Renal cortex interstitium (tissue), 11 donors: ENCODE measurements at regions not wholly inside any gene's neighbourhood (a gene's known extent, or its start where the extent isn't known, plus 50 kb on each side); places are given as distances from the start of the nearest gene placed in this dataset.
A peak's percentile ranks its signal among the peaks of the same experiment; 100 is the strongest.
"Not testable (repeated sequence)": the region's sequence is repeated elsewhere in the genome, so short reads cannot be mapped to it uniquely, and the experiment has no call there.

Experiments
- DNase-seq, 11 donors: peaks; one replicate each; pipeline ENCODE4 v3.0.0-alpha.2; 2013; ENCODE audit warnings: low read depth in 9 of 11, low spot score in 4 of 11; ENCODE audit errors: extremely low read depth in 1 of 11

DNA sequence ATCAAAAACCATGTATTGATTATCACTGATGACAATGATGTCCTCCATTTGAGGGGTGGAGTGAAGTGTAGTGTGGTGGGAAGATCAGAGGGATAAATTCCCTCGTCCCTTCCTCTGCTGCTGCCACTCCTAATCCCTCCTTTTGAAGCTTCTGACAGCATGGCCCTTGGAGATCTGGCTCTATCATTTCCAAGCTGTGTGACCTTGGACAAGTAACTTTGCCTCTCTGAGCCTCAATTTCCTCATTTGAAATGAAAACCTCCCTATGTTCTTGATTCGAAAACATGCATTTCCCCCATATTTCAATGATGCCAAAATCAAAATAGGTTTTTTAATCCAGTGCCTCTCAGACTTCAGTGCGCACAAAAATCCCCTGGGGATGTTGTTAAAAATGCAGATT lies 231.6 kb downstream of the RBM19 start:
- no peak for DNase-seq

DNA sequence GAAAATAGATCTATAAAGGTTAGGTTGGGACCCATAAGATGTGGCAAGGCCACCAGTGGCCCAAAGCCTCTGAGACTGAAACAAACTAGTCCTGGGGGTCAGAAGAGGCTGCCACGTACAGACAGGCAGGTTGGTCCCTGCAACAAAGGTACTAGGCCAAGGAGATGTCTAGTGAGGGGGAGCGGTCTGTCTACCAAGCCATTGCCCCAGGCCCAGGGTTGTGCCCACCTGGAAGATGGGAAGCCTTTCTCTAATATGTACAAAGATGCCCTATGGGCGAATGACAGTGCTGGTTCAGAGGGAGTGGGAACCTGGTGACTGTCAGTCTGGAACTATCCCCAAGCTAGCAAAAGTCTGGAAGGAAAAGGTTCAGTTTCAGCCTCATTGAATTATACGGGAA lies 233.2 kb downstream of the RBM19 start:
- DNase-seq = no peak

DNA sequence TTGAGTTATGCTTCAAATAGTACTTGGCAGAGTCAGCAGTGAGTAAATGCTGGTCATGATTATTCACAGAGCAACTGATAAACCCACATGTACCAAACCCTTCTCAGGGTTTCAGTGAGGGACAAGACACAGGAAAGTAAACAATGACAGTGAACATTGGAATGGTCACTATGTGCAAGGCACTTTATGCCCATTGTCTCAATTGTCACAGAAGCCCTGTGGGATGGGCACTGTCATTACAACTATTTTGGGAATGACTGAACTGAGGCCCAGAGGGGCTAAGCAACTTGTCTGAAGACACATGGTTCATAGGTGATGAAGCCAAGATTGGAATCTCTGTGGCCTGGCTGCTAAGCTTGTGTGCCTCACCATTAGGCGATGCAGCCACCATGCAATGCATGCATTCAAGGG lies 238.5 kb downstream of the RBM19 start:
- DNase-seq = no peak

DNA sequence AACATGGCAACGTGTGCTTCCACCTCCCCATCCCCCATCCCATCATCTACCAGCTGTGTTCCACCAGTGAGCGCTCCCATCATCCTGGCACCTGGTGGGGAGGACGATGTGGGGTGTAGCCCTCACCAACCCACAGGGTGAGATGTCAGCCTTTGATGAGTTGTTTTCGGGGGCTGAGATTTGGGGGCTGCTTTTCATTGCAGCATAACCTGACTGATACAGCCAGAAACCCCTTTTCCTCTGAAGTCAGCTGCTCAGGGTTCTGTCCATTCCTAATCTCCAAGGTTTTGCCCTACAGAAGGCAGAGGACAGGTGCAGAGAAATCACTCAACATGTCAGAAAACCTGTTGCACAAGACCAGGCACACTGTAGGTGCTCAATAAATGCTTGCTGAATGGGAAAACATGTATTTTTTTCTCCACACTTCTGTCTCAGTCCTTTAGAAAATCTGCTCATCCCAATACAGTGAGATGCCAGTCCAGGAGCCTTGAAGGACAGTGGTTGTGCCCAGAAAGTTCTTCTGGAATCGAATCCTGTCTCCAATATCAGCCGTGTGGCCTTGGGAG lies 239.8 kb downstream of the RBM19 start:
- DNase-seq = no peak

DNA sequence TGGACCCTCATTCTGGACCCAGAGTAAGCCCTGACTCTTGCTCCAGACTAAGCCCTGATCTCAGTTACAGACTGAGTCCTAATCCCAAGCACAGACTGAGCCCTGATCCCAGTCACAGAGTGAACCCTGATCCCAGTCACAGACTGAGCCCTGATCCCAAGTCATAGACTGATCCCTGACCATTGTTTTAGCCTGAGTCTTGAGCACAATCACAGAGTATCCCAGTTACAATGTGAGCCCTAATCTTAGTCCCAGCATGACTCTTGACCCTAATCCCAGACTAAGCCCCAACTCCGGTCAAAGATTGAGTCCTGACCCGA lies 240.6 kb downstream of the RBM19 start:
- DNase-seq = no peak

DNA sequence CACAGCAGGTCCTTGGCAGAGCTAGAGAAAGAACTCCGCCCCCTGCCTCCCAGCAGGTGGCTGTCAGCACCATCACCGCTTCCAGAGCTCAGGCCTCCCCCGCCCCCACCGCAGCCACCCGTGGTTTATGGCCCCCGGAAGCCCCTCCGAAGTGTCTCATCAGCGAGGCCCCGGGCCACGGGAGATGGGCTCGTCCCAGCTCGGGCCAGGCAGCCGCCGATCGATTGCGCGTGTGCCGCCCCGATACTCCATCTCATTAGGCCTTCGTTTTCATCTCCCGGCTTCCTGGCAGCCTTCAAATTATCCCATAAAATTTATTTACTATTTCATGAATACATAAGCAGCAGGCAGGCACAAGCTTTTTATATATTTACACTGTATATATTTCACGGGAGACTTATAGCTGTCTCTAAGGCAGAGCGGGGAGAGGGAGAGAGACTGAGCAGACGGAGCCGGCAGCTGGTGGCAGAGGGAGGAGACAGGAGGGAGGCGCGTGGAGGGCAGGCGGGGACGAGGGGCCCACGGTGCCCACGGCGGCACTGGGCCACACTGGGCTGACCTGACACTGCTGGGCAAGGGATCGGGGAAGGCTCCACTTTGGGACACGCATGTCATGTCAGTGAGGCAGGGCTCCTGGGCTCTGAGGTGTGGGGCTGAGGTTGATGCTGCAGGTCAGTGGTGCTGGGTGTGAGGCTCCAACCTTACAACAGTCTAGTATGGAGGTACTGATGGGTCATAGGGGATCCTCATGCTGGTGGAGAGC lies 241.2 kb downstream of the RBM19 start:
- no peak for DNase-seq

DNA sequence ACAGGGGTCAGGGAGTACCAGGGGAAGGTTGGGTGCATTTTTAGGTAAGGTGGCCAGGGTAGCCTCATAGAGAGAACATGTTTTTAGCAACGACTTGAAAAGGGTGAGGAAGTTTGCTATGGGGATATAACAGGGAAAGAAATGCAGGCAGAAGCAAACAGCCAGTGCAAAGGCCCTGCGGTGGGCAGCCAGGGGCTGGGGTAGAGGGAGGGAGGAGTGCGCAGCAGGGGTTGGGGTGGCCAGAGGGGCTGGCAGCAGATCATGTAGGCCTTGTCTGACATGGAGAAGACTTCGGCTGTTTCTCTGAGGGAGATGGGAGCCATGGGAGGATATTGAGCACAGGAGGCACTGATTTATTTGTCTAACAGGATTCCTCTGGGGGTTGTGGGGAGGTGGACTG lies 242.5 kb downstream of the RBM19 start:
- no peak for DNase-seq

DNA sequence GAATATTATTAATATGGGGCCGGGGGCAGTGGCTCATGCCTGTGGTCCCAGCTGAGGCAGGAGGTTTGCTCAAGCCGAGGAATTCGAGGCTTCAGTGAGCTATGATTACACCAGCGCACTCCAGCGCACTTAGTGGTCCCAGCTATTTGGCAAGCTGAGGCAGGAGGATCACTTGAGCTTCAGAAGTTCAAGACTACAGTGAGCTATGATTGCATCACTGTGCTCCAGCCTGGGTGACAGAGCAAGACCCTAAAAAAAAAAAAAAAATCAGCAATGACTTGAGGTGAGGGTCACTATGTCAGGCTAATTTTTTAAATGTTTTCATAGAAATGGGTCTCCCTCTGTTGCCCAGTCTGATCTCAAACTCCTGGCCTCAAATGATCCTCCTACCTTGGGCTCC lies 243.4 kb downstream of the RBM19 start:
- DNase-seq = no peak

DNA sequence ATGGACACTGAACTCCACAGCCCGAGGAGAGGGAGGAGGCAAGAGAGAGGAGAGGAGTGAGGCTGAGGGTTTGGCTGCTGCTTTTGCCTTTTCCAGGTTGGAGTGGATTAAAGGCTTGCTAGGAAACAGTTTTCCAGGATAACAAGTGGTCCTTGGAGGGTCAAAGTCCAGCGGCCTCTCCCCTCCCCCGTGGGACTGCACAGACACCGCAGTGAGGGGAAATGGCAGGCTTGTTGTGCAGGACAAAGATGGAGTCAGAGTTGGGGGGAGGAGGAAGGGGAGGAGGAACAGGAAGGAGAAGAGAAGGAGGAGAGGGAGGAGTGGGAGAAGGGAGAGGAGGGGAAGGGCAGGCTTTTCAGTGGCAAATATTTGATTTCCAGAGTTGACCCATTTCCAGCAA lies 245.5 kb downstream of the RBM19 start:
- DNase-seq = no peak

DNA sequence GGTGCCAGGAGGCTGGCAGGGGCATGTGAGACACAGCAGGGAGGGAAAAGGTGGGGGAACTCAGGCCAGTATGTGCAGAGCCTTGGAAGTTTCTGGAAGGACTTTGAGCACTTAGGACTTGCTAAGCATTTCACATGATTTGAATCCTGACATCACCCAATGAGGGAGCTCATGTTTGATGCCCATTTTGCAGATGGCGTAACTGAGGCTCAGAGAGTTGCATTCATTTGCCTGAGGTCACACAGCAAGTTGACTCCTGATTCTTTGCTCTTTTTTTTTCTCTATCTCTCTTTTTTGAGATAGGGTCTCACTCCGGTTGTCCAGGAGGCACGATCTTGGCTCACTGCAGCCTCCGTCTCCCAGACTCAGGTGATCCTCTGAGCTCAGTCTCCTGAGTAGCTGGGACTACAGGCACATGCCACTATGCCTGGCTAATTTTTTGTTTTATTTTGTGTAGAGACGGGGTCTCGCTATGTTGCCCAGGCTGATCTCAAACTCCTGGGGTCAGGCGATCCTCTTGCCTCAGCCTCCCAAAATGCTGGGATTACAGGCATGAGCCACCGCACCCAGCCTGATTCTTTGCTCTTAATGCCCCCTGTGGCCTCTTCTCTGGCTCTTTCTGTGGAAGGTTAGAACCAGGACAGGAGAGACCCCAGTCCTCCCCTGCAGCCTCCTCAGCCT lies 246.1 kb downstream of the RBM19 start:
- no peak for DNase-seq

DNA sequence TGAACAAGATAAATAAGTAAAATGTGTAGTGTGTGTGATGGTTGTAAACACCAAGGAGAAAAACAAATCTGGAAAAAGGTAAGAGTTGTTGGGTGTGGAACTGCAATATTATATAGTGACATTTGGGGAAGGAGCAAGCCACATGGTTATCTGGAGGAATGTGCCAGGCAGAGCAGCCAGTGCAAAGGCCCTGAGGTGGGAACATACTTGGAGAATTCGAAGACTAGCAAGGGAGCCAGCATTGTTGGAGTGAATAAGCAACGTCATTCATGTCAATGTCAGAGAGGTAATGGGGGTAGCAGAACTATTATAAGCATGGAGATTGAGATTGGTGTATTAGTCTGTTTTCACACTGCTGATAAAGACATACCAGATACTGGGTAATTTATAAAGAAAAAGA lies 241.5 kb upstream of the LHX5 start:
- no peak for DNase-seq

DNA sequence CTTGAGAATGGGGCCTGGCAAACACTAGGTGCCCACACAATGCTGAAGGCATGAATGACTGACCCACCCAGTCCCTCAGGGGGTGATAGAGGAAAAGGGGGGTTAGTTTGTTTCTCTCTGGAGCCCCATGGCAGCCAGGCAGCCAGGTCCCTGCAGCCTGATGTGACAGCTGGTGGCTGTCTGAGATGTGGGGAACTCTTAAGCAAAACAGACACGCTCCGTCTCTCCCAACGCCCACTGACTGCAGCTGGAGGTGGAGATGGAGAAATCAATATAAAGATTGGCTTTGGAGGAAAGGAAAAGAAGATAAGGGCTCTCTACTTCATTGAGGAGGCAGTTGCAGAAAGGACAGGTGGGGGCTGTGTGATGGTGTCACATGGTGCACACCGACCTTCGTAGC lies 240.8 kb upstream of the LHX5 start:
- no peak for DNase-seq

DNA sequence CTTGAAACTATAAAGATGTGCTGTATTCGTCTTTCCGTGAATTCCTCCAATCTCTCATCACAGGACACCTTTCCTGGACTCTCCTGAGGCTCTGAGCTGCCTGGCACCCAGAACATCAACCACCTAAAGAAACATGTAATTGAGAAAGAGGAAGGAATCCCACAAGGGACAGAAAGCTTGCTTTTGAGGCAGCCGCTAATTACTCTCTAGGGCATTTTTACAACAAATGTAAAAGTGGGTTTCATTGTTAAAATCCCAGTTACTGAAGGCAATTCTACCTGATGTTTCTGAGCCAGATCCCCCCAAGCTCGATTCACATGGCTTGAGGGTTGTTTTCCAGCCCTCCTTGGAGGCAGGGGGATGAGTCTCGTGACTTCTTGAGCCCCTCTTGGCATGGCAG lies 238.5 kb upstream of the LHX5 start:
- DNase-seq = no peak

DNA sequence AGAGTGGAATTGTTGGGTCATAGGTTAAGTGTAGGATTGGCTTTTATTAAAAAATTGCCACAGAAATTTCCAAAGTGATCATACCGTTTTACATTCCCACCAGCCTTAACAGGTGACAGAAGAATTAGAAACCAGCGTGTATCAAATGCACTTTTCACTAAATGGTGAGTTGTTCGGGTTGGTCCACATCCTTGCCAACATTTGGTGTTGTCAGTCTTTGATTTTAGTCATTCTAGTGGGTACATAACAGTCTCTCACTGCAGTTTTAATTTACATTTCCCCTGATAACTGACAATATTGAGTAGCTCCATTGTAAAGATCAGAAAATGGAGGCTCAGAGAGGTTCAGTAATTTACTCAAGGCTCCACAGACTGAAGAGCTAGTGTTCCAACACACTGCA lies 237.8 kb upstream of the LHX5 start:
- no peak for DNase-seq

DNA sequence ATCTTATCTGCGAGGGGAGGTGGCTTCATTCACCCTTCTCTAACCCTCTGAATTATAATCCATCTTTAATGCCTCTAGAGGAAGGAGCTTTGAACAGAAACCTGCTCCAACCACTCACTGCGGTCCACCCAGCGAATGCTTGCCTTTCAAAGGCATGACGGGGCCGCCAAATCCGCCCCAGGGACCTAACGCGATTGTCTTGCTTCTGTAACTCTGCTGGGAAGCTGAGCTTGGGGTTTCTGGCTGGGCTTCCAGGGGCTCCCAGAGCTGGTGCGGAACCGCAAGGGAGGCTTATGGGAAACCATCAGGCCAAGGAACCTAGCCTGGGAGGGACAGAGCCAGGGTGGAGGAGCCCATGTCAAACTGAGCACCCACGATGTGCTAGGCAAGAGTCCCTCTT lies 231.2 kb upstream of the LHX5 start:
- no peak for DNase-seq

DNA sequence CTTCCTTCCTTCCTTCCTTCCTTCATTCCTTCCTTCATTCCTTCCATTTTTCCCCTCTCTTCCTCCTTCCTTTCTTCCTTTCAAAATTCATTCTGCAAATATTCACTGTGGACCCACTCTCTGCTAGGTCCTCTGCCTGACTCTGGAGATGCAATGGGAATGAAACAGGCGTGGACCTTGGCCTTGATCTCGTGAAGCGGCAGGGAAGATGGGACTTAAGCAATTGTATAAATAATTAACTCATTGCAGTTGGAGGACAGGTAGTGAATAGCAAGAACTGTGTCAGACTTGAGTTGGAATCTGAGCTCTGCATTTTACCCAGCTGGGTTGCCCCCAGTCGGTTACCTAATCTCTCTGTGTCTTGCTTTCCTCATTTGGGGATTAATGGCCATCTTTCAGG lies 230.6 kb upstream of the LHX5 start:
- DNase-seq = peak in 1 of 11 donors; percentile 21

DNA sequence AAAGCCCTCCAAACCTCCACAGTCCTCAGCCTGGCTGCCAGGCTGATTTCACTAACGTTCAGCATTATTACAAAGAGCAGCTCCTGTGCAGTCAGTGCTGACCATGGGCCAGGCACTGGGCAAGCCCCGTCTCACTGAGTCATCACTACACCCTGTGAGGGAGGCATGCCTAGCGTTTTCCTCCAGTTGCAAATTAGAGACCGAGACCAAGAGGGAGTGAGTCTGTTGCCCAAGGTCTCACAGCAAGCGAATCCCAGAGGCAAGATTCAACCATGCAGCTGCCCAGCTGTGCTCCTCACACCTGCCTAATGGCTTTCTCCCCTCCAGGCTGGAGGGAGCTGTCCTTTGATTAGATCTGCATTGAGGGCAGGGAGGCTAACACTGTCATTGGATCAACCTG lies 229.3 kb upstream of the LHX5 start:
- DNase-seq = no peak

DNA sequence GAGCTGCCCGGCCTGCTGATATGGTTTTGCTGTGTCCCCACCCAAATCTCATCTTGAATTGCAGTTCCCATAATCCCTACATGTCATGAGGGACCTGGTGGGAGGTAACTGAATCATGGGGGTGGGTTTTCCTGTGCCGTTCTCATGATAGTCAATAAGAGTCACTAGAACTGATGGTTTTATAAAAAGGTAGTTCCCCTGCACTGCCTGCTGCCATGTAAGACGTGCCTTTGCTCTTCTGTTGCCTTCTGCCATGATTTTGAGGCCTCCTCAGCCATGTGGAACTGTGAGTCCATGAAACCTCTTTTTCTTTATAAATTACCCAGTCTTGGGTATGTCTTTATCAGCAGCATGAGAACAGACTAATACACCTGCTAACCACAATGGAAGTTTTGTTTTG lies 228.3 kb upstream of the LHX5 start:
- DNase-seq = not testable (repeated sequence)

DNA sequence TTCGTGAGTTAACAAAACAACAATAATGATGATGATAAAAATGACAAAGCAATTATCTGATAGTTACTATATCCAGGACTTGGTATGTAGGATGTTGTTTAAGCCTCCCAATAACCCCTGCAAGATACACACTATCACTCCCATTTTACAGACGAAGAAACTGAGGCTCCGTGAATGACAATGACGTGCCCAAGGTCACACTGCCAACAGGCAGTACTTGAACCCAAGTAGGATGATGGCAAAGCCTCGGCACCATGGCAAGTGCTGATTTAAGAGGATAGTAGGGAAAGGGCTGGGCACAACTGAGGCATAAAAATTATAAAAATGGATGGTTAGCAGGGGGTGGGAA lies 226.8 kb upstream of the LHX5 start:
- DNase-seq = no peak

DNA sequence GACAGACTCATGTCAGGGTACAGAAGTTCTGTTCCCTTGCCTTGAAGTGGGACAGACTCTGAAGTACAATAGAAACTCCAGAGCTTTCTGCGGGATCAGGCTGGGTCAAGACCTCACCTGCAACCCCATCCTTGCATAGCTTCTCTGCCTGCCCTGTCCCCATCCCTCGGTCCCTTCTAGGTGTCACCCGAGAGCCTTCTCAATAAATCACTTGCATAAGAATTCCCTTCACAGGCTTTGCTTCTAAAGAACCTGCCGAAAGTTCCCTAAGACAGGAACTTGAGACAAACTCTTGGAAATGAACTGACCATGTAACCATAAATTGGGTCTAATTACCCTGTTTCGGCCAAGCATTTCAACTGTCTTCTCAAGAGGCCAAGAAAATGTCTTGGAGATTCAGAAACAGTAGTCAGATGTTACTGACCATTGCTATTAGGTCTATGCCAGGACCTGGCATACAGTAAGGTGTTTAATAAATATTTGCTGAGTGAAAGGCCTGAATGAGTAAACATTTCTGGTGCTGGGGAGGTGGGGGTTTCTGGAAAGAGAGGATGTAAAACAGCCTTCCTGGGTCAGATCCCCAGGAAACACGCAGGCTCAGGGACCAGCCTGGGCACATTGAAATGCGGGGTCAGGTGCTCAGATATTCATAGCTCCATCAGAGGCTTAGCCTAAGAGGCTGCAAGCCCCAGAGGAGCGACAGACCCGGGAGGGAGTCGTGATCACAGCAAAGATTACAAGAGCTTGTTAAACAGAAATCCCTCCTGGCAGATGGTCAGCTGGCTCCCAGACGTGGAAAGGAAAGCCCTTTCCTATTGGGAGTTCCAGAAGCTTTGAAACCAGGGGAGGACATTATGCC lies 226.2 kb upstream of the LHX5 start:
- DNase-seq = peak in 1 of 11 donors; percentile 7
